NCI-H2029 (cell line): ENCODE measurements at regions not wholly inside any gene's neighbourhood (a gene's known extent, or its start where the extent isn't known, plus 50 kb on each side); places are given as distances from the start of the nearest gene placed in this dataset.

Experiments used
- DNase-seq: peaks from one replicate; lab custom pipeline; 2025; lab: John Stamatoyannopoulos, UW

DNA sequence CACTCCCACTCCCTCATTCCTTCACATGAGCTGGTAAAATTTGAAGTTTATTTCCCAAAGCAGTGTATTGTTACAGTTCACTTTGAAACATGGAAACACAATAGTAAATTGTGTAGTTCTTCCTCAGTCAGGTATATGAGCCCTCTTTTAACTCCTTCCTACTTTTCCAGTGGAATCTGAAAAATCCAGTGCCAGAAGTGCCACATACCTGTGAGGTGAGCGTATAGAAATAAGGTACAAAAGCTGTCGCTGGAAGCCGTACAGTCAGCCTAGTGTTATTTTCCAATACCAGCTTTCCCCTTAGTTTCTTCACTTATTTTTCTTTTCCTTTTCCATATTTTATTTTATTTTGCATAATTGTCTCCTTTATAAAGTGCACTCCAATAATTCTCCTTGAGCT lies 81.7 kb upstream of the CADM2 start:
- DNase-seq: no peak

- no peak for DNase-seq
These were observed 77.5 kb upstream of the CADM2 start for GRCh38 chr3:84881288-84881687.

GRCh38 chr3:84885199-84885882 lies 73.4 kb upstream of the CADM2 start:
- DNase-seq: peak; percentile 78

- DNase-seq: no peak
These were observed 66.9 kb upstream of the CADM2 start for GRCh38 chr3:84891851-84892250.

GRCh38 chr3:84893211-84893610 lies 65.6 kb upstream of the CADM2 start:
- peak; percentile 95 for DNase-seq

- peak; percentile 10 for DNase-seq
These were observed 54.6 kb upstream of the CADM2 start for GRCh38 chr3:84904212-84904611.

DNA sequence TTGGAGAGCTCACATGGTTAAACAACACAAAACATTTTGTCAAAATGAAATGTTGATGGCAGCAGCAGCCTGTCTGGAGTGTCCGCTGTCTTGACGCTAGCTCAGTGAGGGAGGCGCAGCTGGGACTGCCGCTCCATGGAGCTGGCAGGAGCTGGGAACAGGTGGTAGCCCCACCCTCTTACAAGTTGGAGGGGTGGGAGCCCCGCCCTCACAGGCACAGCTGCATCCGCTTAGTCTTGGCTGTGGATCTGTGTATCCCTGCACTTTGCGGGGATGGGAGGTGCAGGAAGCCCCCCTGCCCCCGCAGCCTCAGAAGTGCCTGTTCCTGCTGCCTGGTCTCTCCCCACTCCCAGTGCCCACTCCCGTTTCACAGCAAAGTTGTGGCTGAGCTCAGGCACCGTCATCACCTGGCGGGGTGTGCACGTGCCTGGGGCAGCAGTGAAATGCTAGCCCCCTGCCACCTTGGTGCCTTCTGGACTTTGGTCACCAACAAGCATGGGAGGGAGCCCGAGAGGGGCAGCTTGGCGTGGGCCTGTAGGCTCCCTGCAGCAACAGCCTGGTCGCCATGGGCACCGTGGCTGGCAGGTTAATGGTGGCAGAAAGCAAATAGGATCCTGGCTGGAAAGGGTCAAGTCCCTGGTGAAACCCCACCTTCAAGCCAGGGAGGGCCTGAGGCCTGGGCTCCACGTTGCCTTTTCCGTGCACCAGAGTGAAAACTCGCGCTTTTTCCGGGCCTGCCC lies 53.8 kb upstream of the CADM2 start:
- DNase-seq: peak; percentile 93

DNA sequence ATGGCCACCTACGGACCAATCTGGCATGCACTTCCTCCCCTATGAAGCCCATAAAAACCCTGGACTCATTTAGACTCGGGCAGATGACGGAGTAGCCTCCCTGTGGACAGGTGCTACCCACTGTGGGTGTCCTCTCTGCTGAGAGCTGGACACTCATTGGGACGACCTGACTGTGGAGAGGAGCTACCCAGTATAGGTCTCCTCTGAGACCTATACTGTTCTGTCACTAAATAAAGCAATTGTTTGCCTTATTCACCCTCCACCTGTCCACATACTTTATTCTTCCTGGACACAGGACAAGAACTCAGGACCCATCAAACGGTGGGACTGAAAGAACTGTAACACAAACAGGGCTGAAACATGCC lies 53.3 kb upstream of the CADM2 start:
- no peak for DNase-seq

DNA sequence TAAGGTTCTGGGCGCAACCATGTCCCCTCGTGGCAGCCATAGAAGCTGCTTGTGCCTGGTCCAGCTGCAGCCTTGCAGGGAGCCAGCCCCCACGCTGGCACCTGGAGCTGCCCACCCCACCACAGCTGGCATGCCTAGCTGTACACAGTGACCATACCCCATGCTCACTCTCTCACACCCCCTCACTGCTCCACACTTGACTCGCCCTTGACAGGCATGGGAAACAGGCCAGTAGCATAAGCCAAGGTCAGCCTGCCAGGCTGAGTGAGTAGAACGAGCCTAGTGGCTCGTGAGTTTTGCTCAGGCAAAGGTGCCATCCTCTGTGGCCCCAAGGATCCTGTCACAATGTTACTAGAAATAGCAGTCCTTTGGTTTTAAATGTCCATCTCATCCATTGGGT lies 52.7 kb upstream of the CADM2 start:
- no peak for DNase-seq
